ENCODE measurements at regions not wholly inside any gene's neighbourhood (a gene's known extent, or its start where the extent isn't known, plus 50 kb on each side); places are given as distances from the start of the nearest gene placed in this dataset.

DNA sequence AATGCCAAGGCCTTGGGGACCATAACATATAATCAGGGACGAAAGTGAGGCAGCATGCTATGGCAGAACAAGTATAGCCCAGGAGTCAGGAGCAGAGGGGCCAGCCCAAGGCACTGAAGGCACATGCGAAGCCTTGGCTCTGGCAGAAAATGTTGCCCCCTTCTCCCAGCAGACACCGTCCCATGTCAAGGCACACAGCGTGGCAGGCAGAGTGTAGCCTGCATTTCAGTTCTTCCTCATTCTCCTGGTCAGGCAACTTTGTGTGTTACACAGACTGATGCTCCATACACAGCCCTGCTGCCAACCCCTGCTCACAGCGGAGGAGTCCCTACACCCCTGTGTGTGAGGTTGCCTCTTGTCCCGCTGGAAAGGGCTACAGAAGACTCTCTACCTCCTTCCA is 480.8 kb downstream of the BCL11A start:
- DNase-seq: no peak
- Mint-ChIP-seq H3K27ac (ENCODE audit: unreplicated experiment) (no peak overlapping the region), H3K36me3 (ENCODE audit: insufficient read depth, unreplicated experiment) (no peaks in the 10 kb centered on the region), H3K4me1 (ENCODE audit: low read depth, unreplicated experiment) (no peaks in the 10 kb centered on the region), H3K9me3 (ENCODE audit: low read depth, unreplicated experiment) (peaks cover 6% of the 10 kb centered on the region), H3K27me3 (ENCODE audit: unreplicated experiment) (peaks cover 30% of the 10 kb centered on the region), H3K4me3 (ENCODE audit: low read depth, unreplicated experiment) (no peak overlapping the region)
- intact Hi-C loops (cut with micrococcal nuclease; ENCODE audit: unreplicated experiment): no loop called here
- TF ChIP-seq, protein P1, sequence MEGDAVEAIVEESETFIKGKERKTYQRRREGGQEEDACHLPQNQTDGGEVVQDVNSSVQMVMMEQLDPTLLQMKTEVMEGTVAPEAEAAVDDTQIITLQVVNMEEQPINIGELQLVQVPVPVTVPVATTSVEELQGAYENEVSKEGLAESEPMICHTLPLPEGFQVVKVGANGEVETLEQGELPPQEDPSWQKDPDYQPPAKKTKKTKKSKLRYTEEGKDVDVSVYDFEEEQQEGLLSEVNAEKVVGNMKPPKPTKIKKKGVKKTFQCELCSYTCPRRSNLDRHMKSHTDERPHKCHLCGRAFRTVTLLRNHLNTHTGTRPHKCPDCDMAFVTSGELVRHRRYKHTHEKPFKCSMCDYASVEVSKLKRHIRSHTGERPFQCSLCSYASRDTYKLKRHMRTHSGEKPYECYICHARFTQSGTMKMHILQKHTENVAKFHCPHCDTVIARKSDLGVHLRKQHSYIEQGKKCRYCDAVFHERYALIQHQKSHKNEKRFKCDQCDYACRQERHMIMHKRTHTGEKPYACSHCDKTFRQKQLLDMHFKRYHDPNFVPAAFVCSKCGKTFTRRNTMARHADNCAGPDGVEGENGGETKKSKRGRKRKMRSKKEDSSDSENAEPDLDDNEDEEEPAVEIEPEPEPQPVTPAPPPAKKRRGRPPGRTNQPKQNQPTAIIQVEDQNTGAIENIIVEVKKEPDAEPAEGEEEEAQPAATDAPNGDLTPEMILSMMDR (IDR thresholded peaks at IDR 0.05; ENCODE audit: unreplicated experiment): no peak
- CTCF ChIA-PET: interaction anchor here (0.6 kb wide), 1 partner anchor 30 kb away, joined by 4 read pairs; no protein-coding TSS in a partner anchor
- no TSS peak for BruUV-seq (replicated peaks)

DNA sequence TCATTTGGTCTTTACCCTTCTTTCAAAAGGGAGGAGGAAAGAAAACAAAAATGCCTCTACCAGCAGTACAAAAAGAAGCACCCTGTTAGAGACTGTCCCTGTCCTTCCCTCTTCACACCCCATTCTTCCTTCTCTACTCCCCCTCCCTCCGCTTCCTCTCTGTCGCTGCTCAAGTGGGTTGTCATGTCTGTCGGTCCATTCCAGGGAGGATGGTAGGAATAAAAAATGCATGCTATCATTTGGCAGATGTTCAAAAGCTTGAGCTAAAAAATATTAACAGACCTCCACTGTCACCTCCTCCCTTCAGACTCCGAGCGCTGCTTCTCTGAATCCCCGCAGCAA is 482.0 kb downstream of the BCL11A start:
- Mint-ChIP-seq H3K27me3 (ENCODE audit: unreplicated experiment) (peaks cover 30% of the 10 kb centered on the region), H3K9me3 (ENCODE audit: low read depth, unreplicated experiment) (peaks cover 6% of the 10 kb centered on the region), H3K4me3 (ENCODE audit: low read depth, unreplicated experiment) (no peak overlapping the region), H3K36me3 (ENCODE audit: insufficient read depth, unreplicated experiment) (no peaks in the 10 kb centered on the region), H3K4me1 (ENCODE audit: low read depth, unreplicated experiment) (no peaks in the 10 kb centered on the region), H3K27ac (ENCODE audit: unreplicated experiment) (no peak overlapping the region)
- BruUV-seq (replicated peaks): no TSS peak
- DNase-seq: no peak
- CTCF ChIA-PET: no interaction called here
- intact Hi-C loops (cut with micrococcal nuclease; ENCODE audit: unreplicated experiment): no loop called here
- TF ChIP-seq, protein P1 (IDR thresholded peaks at IDR 0.05; ENCODE audit: unreplicated experiment): no peak

DNA sequence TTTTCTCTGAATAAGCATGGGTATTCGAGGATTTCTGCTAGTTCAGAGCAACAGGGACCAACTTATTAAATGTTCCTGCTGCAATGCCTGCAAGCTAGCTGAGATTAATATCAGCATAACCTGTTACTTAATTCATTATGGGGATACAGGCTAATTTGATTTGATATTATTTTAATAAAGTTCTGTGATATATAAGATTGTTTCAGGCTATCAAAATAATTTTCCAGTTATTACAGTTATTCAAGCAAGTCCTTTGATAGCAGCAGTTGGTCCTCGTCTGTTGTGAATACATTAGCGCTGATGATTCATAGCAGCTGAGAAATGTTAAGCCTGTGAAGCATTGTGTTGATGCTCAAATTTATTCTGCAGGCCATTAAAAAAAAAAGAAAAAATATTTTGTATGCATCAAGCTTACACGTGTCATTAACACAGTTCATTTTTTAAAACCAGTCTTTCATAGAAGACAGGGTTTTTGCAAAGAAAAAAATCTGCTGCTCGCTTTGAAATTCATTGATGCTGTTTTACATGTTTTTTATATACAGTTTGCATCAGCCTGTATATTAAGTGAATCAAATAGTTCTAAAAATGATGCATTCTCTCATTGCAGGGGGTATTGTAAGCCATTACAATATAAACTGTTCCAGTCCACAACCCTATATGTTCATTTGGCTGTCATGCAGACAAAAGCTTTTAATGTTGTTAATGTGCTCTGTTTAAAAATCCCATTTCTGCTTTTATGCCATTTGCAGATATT is 482.5 kb downstream of the BCL11A start:
- DNase-seq: no peak
- TF ChIP-seq, protein P1 (IDR thresholded peaks at IDR 0.05; ENCODE audit: unreplicated experiment): no peak
- Mint-ChIP-seq H3K4me1 (ENCODE audit: low read depth, unreplicated experiment) (no peaks in the 10 kb centered on the region), H3K9me3 (ENCODE audit: low read depth, unreplicated experiment) (peaks cover 6% of the 10 kb centered on the region), H3K36me3 (ENCODE audit: insufficient read depth, unreplicated experiment) (no peaks in the 10 kb centered on the region), H3K27ac (ENCODE audit: unreplicated experiment) (no peak overlapping the region), H3K4me3 (ENCODE audit: low read depth, unreplicated experiment) (no peak overlapping the region), H3K27me3 (ENCODE audit: unreplicated experiment) (peaks cover 30% of the 10 kb centered on the region)
- no TSS peak for BruUV-seq (replicated peaks)
- CTCF ChIA-PET: interaction anchor here (0.6 kb wide), 1 partner anchor 354 kb away, joined by 7 read pairs; no protein-coding TSS in a partner anchor
- intact Hi-C loops (cut with micrococcal nuclease; ENCODE audit: unreplicated experiment): no loop called here

DNA sequence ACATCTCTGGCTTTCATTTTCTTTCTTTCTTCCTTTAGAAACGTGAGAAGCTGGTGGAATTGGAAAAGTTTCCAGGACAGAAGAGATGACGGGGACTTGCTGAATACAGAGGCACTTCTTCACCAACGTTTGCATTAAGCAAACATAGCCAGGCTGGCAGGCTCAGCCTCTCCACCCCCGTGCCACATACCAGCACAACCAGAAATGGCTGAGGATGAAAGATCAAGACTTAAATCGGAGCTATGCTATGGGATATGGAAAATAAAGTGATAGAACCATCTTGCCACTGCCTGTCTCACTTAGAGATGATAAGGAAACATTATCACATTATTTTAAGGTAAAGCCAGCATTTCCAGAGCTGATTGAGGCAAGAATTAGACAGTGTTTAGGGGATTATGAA is 483.3 kb downstream of the BCL11A start:
- CTCF ChIA-PET: interaction anchor here (0.6 kb wide), 1 partner anchor 354 kb away, joined by 7 read pairs; no protein-coding TSS in a partner anchor
- Mint-ChIP-seq H3K9me3 (ENCODE audit: low read depth, unreplicated experiment) (peaks cover 5% of the 10 kb centered on the region), H3K27me3 (ENCODE audit: unreplicated experiment) (peaks cover 30% of the 10 kb centered on the region), H3K4me3 (ENCODE audit: low read depth, unreplicated experiment) (no peak overlapping the region), H3K4me1 (ENCODE audit: low read depth, unreplicated experiment) (no peaks in the 10 kb centered on the region), H3K27ac (ENCODE audit: unreplicated experiment) (no peak overlapping the region), H3K36me3 (ENCODE audit: insufficient read depth, unreplicated experiment) (no peaks in the 10 kb centered on the region)
- BruUV-seq (replicated peaks): no TSS peak
- TF ChIP-seq, protein P1 (IDR thresholded peaks at IDR 0.05; ENCODE audit: unreplicated experiment): no peak
- intact Hi-C loops (cut with micrococcal nuclease; ENCODE audit: unreplicated experiment): no loop called here
- no peak for DNase-seq

Measured in Calu3 (cell line).